DOHH2 (cell line): ENCODE measurements at regions not wholly inside any gene's neighbourhood (a gene's known extent, or its start where the extent isn't known, plus 50 kb on each side); places are given as distances from the start of the nearest gene placed in this dataset.

Source experiments
- H3F3A ChIP-seq: fragments of 200-600 bp; sonication (generic), shearing (Covaris generic); 2 replicates; pipeline ENCODE4 v1.6.0; 2016; ENCODE audit warnings: antibody characterized with exemption, mild to moderate bottlenecking; ENCODE audit not compliant: control insufficient read depth, insufficient read depth
- H3K27ac ChIP-seq: fragments of 200-600 bp; sonication (generic); 2 replicates; pipeline ENCODE4 v1.5.1; 2014; ENCODE audit warnings: low read depth, mild to moderate bottlenecking, low read length, moderate library complexity
- H3K27me3 ChIP-seq: fragments of 200-600 bp; sonication (generic); 2 replicates; pipeline ENCODE4 v1.6.1; 2014; ENCODE audit warnings: mild to moderate bottlenecking, low read length, mixed read lengths; ENCODE audit not compliant: control insufficient read depth
- H3K36me3 ChIP-seq: fragments of 200-600 bp; sonication (generic); 2 replicates; pipeline ENCODE4 v1.6.1; 2014; ENCODE audit warnings: mild to moderate bottlenecking, low read length, moderate library complexity, mixed read lengths; ENCODE audit not compliant: control insufficient read depth
- H3K4me1 ChIP-seq: fragments of 200-600 bp; sonication (generic); 2 replicates; pipeline ENCODE4 v1.6.1; 2014; ENCODE audit warnings: mild to moderate bottlenecking, low read length, mixed read lengths; ENCODE audit not compliant: control insufficient read depth
- H3K4me2 ChIP-seq: fragments of 200-600 bp; sonication (generic); 2 replicates; pipeline ENCODE4 v1.6.0; 2014; ENCODE audit warnings: mild to moderate bottlenecking, low read length, moderate library complexity
- H3K4me3 ChIP-seq: fragments of 200-600 bp; sonication (generic); 2 replicates; pipeline ENCODE4 v1.5.1; 2014; ENCODE audit warnings: mild to moderate bottlenecking, low read length, mixed read lengths
- H3K79me2 ChIP-seq: fragments of 200-600 bp; sonication (generic); 2 replicates; pipeline ENCODE4 v1.6.1; 2014; ENCODE audit warnings: mild to moderate bottlenecking, low read length, mixed read lengths; ENCODE audit not compliant: control insufficient read depth
- H3K9me2 ChIP-seq: fragments of 200-600 bp; sonication (generic); replicated peaks from 2 replicates; pipeline ENCODE4 v1.6.1; 2014; ENCODE audit warnings: mild to moderate bottlenecking, low read length, mixed read lengths; ENCODE audit not compliant: control insufficient read depth
- H3K9me3 ChIP-seq: fragments of 200-600 bp; sonication (generic); 2 replicates; pipeline ENCODE4 v1.6.1; 2014; ENCODE audit warnings: antibody characterized with exemption, low read length, mixed read lengths; ENCODE audit not compliant: control insufficient read depth, insufficient read depth
- H4K20me1 ChIP-seq: fragments of 200-600 bp; sonication (generic); 2 replicates; pipeline ENCODE4 v1.6.0; 2014; ENCODE audit warnings: low read depth, mild to moderate bottlenecking, antibody characterized with exemption, low read length, moderate library complexity; ENCODE audit not compliant: control insufficient read depth, insufficient read depth
- EZH2phosphoT487 ChIP-seq: fragments of 200-600 bp; sonication (generic); IDR thresholded peaks from 2 replicates; pipeline ENCODE4 v1.6.1; 2017; ENCODE audit warnings: borderline replicate concordance, mild to moderate bottlenecking, antibody characterized with exemption, low read length, moderate library complexity, mixed read lengths
- TF ChIP-seq, protein P1 (sequence below): fragments of 200-600 bp; sonication (generic); IDR thresholded peaks from one replicate; pipeline ENCODE4 v1.5.1; 2014; ENCODE audit warnings: antibody characterized with exemption, mild to moderate bottlenecking, low read depth, low read length; ENCODE audit not compliant: poor library complexity, severe bottlenecking

DNA sequence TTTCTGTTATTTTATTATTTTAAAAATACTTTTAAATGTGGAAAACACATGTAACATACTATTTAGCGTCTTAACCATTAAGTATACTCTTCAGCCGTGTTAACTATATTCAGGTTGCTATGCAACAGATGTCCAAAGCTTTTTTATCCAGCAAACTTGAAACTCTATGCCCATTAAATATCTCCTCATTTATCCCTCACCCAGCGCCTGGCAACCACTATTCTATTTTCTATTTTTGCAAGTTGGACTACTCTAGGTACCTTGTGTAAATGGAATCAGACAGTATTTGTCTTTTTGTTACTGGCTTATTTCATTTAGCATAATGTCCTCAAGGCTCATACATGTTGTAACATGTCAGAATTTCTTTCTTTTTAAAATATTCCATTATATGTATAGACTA is 174.6 kb downstream of the PCDH10 start:
- no peaks in the 10 kb centered on the region for H3K9me2 ChIP-seq
- H3K27me3 ChIP-seq = no peaks in the 10 kb centered on the region
- no peaks in the 10 kb centered on the region for H3K4me1 ChIP-seq
- no peaks in the 10 kb centered on the region for H3K36me3 ChIP-seq
- TF ChIP-seq EZH2phosphoT487 = no peak
- TF ChIP-seq, protein P1, sequence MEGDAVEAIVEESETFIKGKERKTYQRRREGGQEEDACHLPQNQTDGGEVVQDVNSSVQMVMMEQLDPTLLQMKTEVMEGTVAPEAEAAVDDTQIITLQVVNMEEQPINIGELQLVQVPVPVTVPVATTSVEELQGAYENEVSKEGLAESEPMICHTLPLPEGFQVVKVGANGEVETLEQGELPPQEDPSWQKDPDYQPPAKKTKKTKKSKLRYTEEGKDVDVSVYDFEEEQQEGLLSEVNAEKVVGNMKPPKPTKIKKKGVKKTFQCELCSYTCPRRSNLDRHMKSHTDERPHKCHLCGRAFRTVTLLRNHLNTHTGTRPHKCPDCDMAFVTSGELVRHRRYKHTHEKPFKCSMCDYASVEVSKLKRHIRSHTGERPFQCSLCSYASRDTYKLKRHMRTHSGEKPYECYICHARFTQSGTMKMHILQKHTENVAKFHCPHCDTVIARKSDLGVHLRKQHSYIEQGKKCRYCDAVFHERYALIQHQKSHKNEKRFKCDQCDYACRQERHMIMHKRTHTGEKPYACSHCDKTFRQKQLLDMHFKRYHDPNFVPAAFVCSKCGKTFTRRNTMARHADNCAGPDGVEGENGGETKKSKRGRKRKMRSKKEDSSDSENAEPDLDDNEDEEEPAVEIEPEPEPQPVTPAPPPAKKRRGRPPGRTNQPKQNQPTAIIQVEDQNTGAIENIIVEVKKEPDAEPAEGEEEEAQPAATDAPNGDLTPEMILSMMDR = no peak
- no peaks in the 10 kb centered on the region for H3K9me3 ChIP-seq
- no peaks in the 10 kb centered on the region for H3F3A ChIP-seq
- H4K20me1 ChIP-seq = no peaks in the 10 kb centered on the region
- no peaks in the 10 kb centered on the region for H3K79me2 ChIP-seq
- H3K27ac ChIP-seq = no peak overlapping the region
- H3K4me2 ChIP-seq = no peak overlapping the region
- H3K4me3 ChIP-seq = no peak overlapping the region

DNA sequence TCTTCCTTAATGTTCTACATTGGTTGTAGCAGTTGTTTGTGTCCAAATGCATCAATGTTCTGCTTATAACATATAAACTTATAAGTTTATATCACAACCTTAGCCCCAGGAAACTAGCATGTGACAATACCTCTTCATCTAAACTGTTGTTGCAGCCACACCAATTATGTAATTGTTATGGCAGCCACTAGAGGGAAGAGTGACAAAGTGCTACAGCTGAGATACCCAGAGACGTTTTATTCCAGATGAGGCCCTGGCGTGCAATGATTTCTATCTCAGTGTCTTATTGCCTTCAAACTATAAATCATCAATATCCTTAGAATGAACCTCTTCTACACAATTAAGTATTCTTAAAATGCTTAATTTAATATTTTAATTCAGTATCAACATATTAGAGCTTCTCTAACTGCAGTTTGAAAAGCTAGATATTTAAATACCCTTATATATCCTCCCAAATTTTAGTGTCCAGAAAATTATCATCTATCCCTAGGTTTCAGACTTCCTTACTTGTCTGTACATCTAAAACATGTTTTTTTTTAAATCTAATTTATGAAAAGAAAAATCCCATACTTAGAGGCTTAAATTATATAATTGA is 171.6 kb downstream of the PCDH10 start:
- H3K4me1 ChIP-seq = no peaks in the 10 kb centered on the region
- H3K9me2 ChIP-seq = no peaks in the 10 kb centered on the region
- H3K27ac ChIP-seq = no peak overlapping the region
- no peak overlapping the region for H3K4me3 ChIP-seq
- H3F3A ChIP-seq = no peaks in the 10 kb centered on the region
- H3K9me3 ChIP-seq = no peaks in the 10 kb centered on the region
- H4K20me1 ChIP-seq = no peaks in the 10 kb centered on the region
- no peaks in the 10 kb centered on the region for H3K27me3 ChIP-seq
- TF ChIP-seq EZH2phosphoT487 = no peak
- TF ChIP-seq, protein P1 = peak; percentile 51
- no peaks in the 10 kb centered on the region for H3K79me2 ChIP-seq
- no peaks in the 10 kb centered on the region for H3K36me3 ChIP-seq
- H3K4me2 ChIP-seq = no peak overlapping the region

DNA sequence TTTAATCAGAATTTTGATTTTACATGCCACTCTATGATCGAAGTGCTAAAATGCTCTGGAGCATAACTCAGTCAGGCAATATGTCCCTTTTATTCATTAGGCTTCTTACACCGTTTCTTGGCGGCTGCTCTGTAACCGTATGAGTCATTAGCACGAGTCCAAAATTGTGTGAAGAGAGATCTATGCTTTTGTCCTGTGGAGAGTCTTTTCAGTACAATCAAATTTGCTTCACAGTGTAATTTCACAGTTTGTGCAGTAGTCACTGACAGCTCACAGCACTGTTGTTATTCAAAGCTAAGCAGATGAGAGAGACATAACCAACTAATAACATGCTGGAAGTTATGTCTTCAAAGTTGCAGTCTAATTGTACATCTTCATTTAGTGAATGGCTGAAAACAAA is 167.8 kb downstream of the PCDH10 start:
- Histone ChIP-seq H3K9me2 (no peaks in the 10 kb centered on the region), H3K27ac (no peak overlapping the region), H3K4me1 (no peaks in the 10 kb centered on the region), H3K36me3 (no peaks in the 10 kb centered on the region), H3K9me3 (no peaks in the 10 kb centered on the region), H3K79me2 (no peaks in the 10 kb centered on the region), H3F3A (no peaks in the 10 kb centered on the region), H3K4me3 (no peak overlapping the region), H3K27me3 (no peaks in the 10 kb centered on the region), H3K4me2 (no peak overlapping the region), H4K20me1 (no peaks in the 10 kb centered on the region)
- no peak for TF ChIP-seq EZH2phosphoT487
- TF ChIP-seq, protein P1 = no peak

DNA sequence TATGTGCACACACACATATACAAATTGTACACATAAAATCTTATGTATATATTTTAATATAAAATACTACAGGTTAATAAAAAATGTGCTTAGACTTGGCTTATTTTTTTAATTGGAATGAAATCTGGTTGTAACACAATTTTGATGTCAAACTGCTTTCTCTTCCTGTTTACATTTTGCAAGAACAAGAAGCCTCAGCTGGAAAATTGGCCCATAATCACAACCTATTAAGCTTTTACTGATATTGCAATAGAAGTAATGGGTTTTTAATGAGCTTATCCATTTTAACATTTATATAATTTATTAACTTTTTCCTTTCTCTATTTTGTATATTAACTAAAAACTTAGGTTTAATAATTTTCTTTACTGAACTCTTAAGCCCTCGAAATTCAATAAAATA is 165.9 kb downstream of the PCDH10 start:
- no peaks in the 10 kb centered on the region for H3K36me3 ChIP-seq
- no peak overlapping the region for H3K4me2 ChIP-seq
- H3K79me2 ChIP-seq = no peaks in the 10 kb centered on the region
- no peak overlapping the region for H3K27ac ChIP-seq
- H3K4me1 ChIP-seq = no peaks in the 10 kb centered on the region
- H3K9me2 ChIP-seq = no peaks in the 10 kb centered on the region
- no peaks in the 10 kb centered on the region for H4K20me1 ChIP-seq
- no peak for TF ChIP-seq EZH2phosphoT487
- TF ChIP-seq, protein P1 = no peak
- H3F3A ChIP-seq = no peaks in the 10 kb centered on the region
- no peaks in the 10 kb centered on the region for H3K27me3 ChIP-seq
- H3K4me3 ChIP-seq = no peak overlapping the region
- no peaks in the 10 kb centered on the region for H3K9me3 ChIP-seq
